ENCODE measurements at regions not wholly inside any gene's neighbourhood (a gene's known extent, or its start where the extent isn't known, plus 50 kb on each side); places are given as distances from the start of the nearest gene placed in this dataset.

DNA sequence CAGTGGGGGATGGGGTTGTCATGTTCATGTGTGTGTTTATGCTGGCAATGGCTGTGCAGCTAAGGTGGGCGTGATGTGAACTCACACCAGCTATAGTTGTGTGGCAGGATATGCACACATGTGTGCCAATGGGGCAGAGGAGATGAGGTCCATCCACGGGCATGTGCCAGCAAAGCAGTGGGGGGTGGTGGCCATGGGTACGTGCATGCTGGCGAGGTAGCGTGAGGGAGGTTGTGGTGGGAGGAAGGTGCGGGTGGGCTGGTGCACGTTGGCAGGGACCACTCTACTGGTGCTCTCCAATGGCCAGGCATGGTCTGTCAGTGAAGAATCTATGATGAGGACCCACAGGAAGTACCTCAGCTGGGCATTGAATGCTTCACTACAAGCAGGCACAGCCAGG, 567.5 kb upstream of the SORCS1 start:
- no peaks in the 10 kb centered on the region for H3K27me3 ChIP-seq (ENCODE audit: insufficient read depth, low read length)
- no peaks in the 10 kb centered on the region for H3K36me3 ChIP-seq (ENCODE audit: control insufficient read depth in 1 of 2, insufficient read depth in 2 of 2, low read length in 2 of 2)
- intact Hi-C loops (cut with micrococcal nuclease) = no loop called here
- DNase-seq (ENCODE audit: low read depth, low spot score) = no peak
- H3K9me2 ChIP-seq (ENCODE audit: insufficient read depth) = no peaks in the 10 kb centered on the region
- no peak overlapping the region for H2AFZ ChIP-seq (ENCODE audit: low read depth, low read length, poor library complexity, severe bottlenecking)
- H3K9ac ChIP-seq (ENCODE audit: low read length) = no peak overlapping the region
- no peak for ATAC-seq
- CTCF ChIA-PET = no interaction called here
- no peak overlapping the region for H3K27ac ChIP-seq (ENCODE audit: low read depth, low read length)
- no peaks in the 10 kb centered on the region for H4K20me1 ChIP-seq (ENCODE audit: insufficient read depth)
- no peaks in the 10 kb centered on the region for H3K79me2 ChIP-seq (ENCODE audit: insufficient read depth, low read length)
- RAD21 ChIA-PET (ENCODE audit: low non-redundant PET in 1 of 2, low total read pairs in 2 of 2, uncharacterized antibody in 2 of 2, unreplicated experiment in 2 of 2) = no interaction called here
- no peak overlapping the region for H3K4me2 ChIP-seq (ENCODE audit: low read length)
- 0 out of 2 replicates have a peak, but pooled peaks have one; percentile 0 for TF ChIP-seq ZFX (IDR thresholded peaks at IDR 0.05)
- TF ChIP-seq POLR2A (IDR thresholded peaks at IDR 0.05; ENCODE audit: borderline replicate concordance, extremely low read depth, insufficient read depth, insufficient read length) = no peak
- H3K4me3 ChIP-seq (replicated peaks in 1 of 2; ENCODE audit: low read depth in 1 of 2, low read length in 2 of 2) = no peak overlapping the region
- peaks cover 35 to 43% of the 10 kb centered on the region in 2 experiments; a peak in 3 of 4 replicates for H3K9me3 ChIP-seq (ENCODE audit: control insufficient read depth in 1 of 2, insufficient read depth in 1 of 2, low read depth in 1 of 2, low read length in 2 of 2)
- no TSS peak for BruUV-seq (replicated peaks)
- POLR2A ChIA-PET = no interaction called here
- no peaks in the 10 kb centered on the region for H3K4me1 ChIP-seq (ENCODE audit: control insufficient read depth in 1 of 2, insufficient read depth in 2 of 2, low read length in 2 of 2)

DNA sequence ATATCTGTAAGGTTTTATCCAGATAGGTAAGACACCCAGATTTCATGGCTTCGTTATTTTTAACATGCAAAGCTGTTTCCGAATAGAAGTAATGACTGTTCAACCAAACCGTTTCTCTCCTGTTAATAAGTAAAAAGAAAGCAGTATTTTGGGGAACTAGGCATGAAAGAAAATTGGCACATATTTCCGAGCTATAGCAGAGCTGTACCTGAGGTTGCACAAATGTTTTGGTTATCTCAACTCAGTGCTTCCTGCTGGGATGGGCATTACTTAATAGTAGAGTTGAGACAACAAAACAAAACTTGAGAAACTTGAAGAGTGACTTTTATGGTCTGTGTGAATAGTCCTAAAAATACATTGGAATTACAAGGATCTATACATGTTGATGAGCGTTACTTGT, 564.3 kb upstream of the SORCS1 start:
- BruUV-seq (replicated peaks) = no TSS peak
- H3K9me2 ChIP-seq (ENCODE audit: insufficient read depth) = no peaks in the 10 kb centered on the region
- H2AFZ ChIP-seq (ENCODE audit: low read depth, low read length, poor library complexity, severe bottlenecking) = no peak overlapping the region
- intact Hi-C loops (cut with micrococcal nuclease) = no loop called here
- H3K27me3 ChIP-seq (ENCODE audit: insufficient read depth, low read length) = no peaks in the 10 kb centered on the region
- H3K4me3 ChIP-seq (replicated peaks in 1 of 2; ENCODE audit: low read depth in 1 of 2, low read length in 2 of 2) = no peak overlapping the region
- no peaks in the 10 kb centered on the region for H3K36me3 ChIP-seq (ENCODE audit: control insufficient read depth in 1 of 2, insufficient read depth in 2 of 2, low read length in 2 of 2)
- H3K9ac ChIP-seq (ENCODE audit: low read length) = no peak overlapping the region
- H3K4me2 ChIP-seq (ENCODE audit: low read length) = no peak overlapping the region
- TF ChIP-seq, protein P1, sequence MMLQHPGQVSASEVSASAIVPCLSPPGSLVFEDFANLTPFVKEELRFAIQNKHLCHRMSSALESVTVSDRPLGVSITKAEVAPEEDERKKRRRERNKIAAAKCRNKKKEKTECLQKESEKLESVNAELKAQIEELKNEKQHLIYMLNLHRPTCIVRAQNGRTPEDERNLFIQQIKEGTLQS (IDR thresholded peaks at IDR 0.05) = no peak
- TF ChIP-seq CEBPB (IDR thresholded peaks at IDR 0.05; ENCODE audit: low read depth) (no peak), FOSL1 (IDR thresholded peaks at IDR 0.05; ENCODE audit: low read depth) (no peak), ZFX (IDR thresholded peaks at IDR 0.05) (no peak), EGR1 (IDR thresholded peaks at IDR 0.05; ENCODE audit: low read depth) (no peak), SRF (IDR thresholded peaks at IDR 0.05; ENCODE audit: low read depth) (no peak), TCF7L2 (IDR thresholded peaks at IDR 0.05; ENCODE audit: borderline replicate concordance, extremely low read depth, insufficient read depth, insufficient read length) (no peak), MAX (IDR thresholded peaks at IDR 0.05) (no peak), POLR2A (IDR thresholded peaks at IDR 0.05; ENCODE audit: borderline replicate concordance, extremely low read depth, insufficient read depth, insufficient read length) (no peak), EZH2phosphoT487 (IDR thresholded peaks at IDR 0.05; ENCODE audit: borderline replicate concordance) (no peak), YY1 (IDR thresholded peaks at IDR 0.05; ENCODE audit: extremely low read depth, insufficient replicate concordance, low read depth, low read length) (no peak), RAD21 (IDR thresholded peaks at IDR 0.05; ENCODE audit: low read depth) (no peak)
- TF ChIP-seq, protein P2, sequence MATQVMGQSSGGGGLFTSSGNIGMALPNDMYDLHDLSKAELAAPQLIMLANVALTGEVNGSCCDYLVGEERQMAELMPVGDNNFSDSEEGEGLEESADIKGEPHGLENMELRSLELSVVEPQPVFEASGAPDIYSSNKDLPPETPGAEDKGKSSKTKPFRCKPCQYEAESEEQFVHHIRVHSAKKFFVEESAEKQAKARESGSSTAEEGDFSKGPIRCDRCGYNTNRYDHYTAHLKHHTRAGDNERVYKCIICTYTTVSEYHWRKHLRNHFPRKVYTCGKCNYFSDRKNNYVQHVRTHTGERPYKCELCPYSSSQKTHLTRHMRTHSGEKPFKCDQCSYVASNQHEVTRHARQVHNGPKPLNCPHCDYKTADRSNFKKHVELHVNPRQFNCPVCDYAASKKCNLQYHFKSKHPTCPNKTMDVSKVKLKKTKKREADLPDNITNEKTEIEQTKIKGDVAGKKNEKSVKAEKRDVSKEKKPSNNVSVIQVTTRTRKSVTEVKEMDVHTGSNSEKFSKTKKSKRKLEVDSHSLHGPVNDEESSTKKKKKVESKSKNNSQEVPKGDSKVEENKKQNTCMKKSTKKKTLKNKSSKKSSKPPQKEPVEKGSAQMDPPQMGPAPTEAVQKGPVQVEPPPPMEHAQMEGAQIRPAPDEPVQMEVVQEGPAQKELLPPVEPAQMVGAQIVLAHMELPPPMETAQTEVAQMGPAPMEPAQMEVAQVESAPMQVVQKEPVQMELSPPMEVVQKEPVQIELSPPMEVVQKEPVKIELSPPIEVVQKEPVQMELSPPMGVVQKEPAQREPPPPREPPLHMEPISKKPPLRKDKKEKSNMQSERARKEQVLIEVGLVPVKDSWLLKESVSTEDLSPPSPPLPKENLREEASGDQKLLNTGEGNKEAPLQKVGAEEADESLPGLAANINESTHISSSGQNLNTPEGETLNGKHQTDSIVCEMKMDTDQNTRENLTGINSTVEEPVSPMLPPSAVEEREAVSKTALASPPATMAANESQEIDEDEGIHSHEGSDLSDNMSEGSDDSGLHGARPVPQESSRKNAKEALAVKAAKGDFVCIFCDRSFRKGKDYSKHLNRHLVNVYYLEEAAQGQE (IDR thresholded peaks at IDR 0.05; ENCODE audit: low read depth) = no peak
- TF ChIP-seq, protein P3, sequence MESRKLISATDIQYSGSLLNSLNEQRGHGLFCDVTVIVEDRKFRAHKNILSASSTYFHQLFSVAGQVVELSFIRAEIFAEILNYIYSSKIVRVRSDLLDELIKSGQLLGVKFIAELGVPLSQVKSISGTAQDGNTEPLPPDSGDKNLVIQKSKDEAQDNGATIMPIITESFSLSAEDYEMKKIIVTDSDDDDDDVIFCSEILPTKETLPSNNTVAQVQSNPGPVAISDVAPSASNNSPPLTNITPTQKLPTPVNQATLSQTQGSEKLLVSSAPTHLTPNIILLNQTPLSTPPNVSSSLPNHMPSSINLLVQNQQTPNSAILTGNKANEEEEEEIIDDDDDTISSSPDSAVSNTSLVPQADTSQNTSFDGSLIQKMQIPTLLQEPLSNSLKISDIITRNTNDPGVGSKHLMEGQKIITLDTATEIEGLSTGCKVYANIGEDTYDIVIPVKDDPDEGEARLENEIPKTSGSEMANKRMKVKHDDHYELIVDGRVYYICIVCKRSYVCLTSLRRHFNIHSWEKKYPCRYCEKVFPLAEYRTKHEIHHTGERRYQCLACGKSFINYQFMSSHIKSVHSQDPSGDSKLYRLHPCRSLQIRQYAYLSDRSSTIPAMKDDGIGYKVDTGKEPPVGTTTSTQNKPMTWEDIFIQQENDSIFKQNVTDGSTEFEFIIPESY (IDR thresholded peaks at IDR 0.05; ENCODE audit: extremely low read depth, insufficient replicate concordance, low read length) = no peak
- no peaks in the 10 kb centered on the region for H3K4me1 ChIP-seq (ENCODE audit: control insufficient read depth in 1 of 2, insufficient read depth in 2 of 2, low read length in 2 of 2)
- ChIA-PET RAD21 (ENCODE audit: low non-redundant PET in 1 of 2, low total read pairs in 2 of 2, uncharacterized antibody in 2 of 2, unreplicated experiment in 2 of 2) (no interaction called here), POLR2A (no interaction called here), CTCF (no interaction called here)
- ATAC-seq (no peak), DNase-seq (ENCODE audit: low read depth, low spot score) (no peak)
- H4K20me1 ChIP-seq (ENCODE audit: insufficient read depth) = no peaks in the 10 kb centered on the region
- no peaks in the 10 kb centered on the region for H3K79me2 ChIP-seq (ENCODE audit: insufficient read depth, low read length)
- H3K27ac ChIP-seq (ENCODE audit: low read depth, low read length) = no peak overlapping the region
- H3K9me3 ChIP-seq (ENCODE audit: control insufficient read depth in 1 of 2, insufficient read depth in 1 of 2, low read depth in 1 of 2, low read length in 2 of 2) = peaks cover 40 to 42% of the 10 kb centered on the region in 2 experiments; a peak in 3 of 4 replicates

Measured in HCT116 (cell line).